ENCODE measurements at regions not wholly inside any gene's neighbourhood (a gene's known extent, or its start where the extent isn't known, plus 50 kb on each side); places are given as distances from the start of the nearest gene placed in this dataset.

- Mint-ChIP-seq H3K4me3 (no peak overlapping the region), H3K27me3 (ENCODE audit: low read depth) (no peaks in the 10 kb centered on the region), H3K4me1 (peaks cover 9% of the 10 kb centered on the region in 2 experiments), H3K36me3 (ENCODE audit: insufficient read depth in 1 of 3, low read depth in 3 of 3) (no peaks in the 10 kb centered on the region), H3K9me3 (no peaks in the 10 kb centered on the region), H3K27ac (no peak overlapping the region)
- TF ChIP-seq CTCF (conservative IDR thresholded peaks at IDR 0.05) = no peak
- Histone ChIP-seq H3K4ac (ENCODE audit: low read depth, low read length) (no peak overlapping the region), H3K27ac (ENCODE audit: insufficient read length, low read depth, low read length) (no peak overlapping the region), H4K5ac (ENCODE audit: insufficient read length, low read depth, low read length) (no peak overlapping the region), H3K79me1 (ENCODE audit: insufficient read depth, low read depth, low read length, poor library complexity, severe bottlenecking) (no peaks in the 10 kb centered on the region), H3K9me3 (ENCODE audit: control insufficient read depth, low read depth, low read length) (no peaks in the 10 kb centered on the region), H2AK5ac (ENCODE audit: insufficient read length, low read length) (no peak overlapping the region), H2BK5ac (ENCODE audit: insufficient read length, low read length) (no peak overlapping the region), H3K4me1 (ENCODE audit: insufficient read depth, low read length) (no peaks in the 10 kb centered on the region), H2BK12ac (ENCODE audit: insufficient read length, low read depth, low read length) (no peak overlapping the region), H3K27me3 (ENCODE audit: insufficient read depth, low read length) (no peaks in the 10 kb centered on the region), H3K18ac (ENCODE audit: insufficient read length, low read depth, low read length) (no peak overlapping the region), H3K14ac (ENCODE audit: insufficient read depth, low read length) (no peak overlapping the region), H4K91ac (ENCODE audit: insufficient read length, low read depth, low read length) (no peak overlapping the region), H2BK20ac (ENCODE audit: low read depth, low read length, poor library complexity, severe bottlenecking) (no peak overlapping the region), H4K20me1 (ENCODE audit: control insufficient read depth, insufficient read depth, insufficient read length) (no peaks in the 10 kb centered on the region), H3K23ac (ENCODE audit: insufficient read length, low read depth, low read length) (no peak overlapping the region), H3K79me2 (ENCODE audit: insufficient read depth, low read length) (no peaks in the 10 kb centered on the region), H3K23me2 (ENCODE audit: insufficient read length, low read depth, low read length, poor library complexity, severe bottlenecking) (no peaks in the 10 kb centered on the region), H2BK15ac (ENCODE audit: low read depth, low read length) (no peak overlapping the region), H3K9ac (ENCODE audit: extremely low read depth, insufficient read length, low read length) (no peak overlapping the region), H3T11ph (ENCODE audit: low read length) (no peak overlapping the region), H3K56ac (ENCODE audit: insufficient read length, low read depth, low read length) (no peak overlapping the region), H4K8ac (replicated peaks; ENCODE audit: insufficient read length, low read depth, low read length) (no peak overlapping the region), H2BK120ac (ENCODE audit: low read depth, low read length, poor library complexity, severe bottlenecking) (no peak overlapping the region), H2AFZ (ENCODE audit: low read length) (no peak overlapping the region), H3K4me2 (ENCODE audit: insufficient read depth, insufficient read length, low read length) (no peak overlapping the region)
- no CpG with 5 or more reads among the region's 1 CpG for WGBS (ENCODE audit: extremely low coverage, insufficient read length, low lambda C conversion rate)
- DNase-seq = no peak
Observed at GRCh38 chr12:77387671-77388070, 322.3 kb upstream of the E2F7 start.
